K562 (cell line): ENCODE measurements at regions not wholly inside any gene's neighbourhood (a gene's known extent, or its start where the extent isn't known, plus 50 kb on each side); places are given as distances from the start of the nearest gene placed in this dataset.

Experiments used
- PML ChIP-seq: IDR thresholded peaks from 2 replicates; pipeline ENCODE4 v1.6.1; 2012; ENCODE audit warnings: low read length, inconsistent platforms
- SRF ChIP-seq, 2 experiments: fragments of 250-450, 450-650 bp in 1 of 2; sonication (Bioruptor Pico) in 1 of 2; sonication (generic) in 1 of 2; formaldehyde crosslinking; IDR thresholded peaks; 2 replicates each; pipeline versions ENCODE4 v1.5.0 to v1.5.1; 2020 to 2022; ENCODE audit warnings: mild to moderate bottlenecking in 1 of 2, missing genetic modification reagents in 1 of 2
- YY1 ChIP-seq, 3 experiments: IDR thresholded peaks; 2 replicates each; pipeline ENCODE4 v1.6.1; 2011; ENCODE audit warnings: low read length in 2 of 3, mild to moderate bottlenecking in 2 of 3, moderate library complexity in 2 of 3, borderline replicate concordance in 1 of 3, control low read depth in 1 of 3, low read depth in 1 of 3; ENCODE audit not compliant: insufficient read depth in 3 of 3, insufficient replicate concordance in 2 of 3, control insufficient read depth in 1 of 3, insufficient read length in 1 of 3; ENCODE audit errors: extremely low read depth in 1 of 3
- ZNF274 ChIP-seq: IDR thresholded peaks from 2 replicates; pipeline ENCODE4 v1.6.1; 2011; ENCODE audit warnings: low read depth, mild to moderate bottlenecking, low read length, moderate library complexity, borderline replicate concordance
- ZNF644 ChIP-seq: fragments of 200-800 bp; sonication (Bioruptor generic); IDR thresholded peaks from 2 replicates; pipeline ENCODE4 v1.6.1; 2016; ENCODE audit warnings: low read depth, missing genetic modification characterization, missing compliant biosample characterization

- no peak for TF ChIP-seq ZNF644
- TF ChIP-seq YY1 (IDR thresholded peaks at IDR 0.05; ENCODE audit: borderline replicate concordance in 1 of 3, control insufficient read depth in 1 of 3, extremely low read depth in 1 of 3, insufficient read depth in 3 of 3, insufficient read length in 1 of 3, insufficient replicate concordance in 2 of 3, low read depth in 1 of 3, low read length in 2 of 3), result no peak
- TF ChIP-seq ZNF274, result no peak
- TF ChIP-seq PML, result no peak
- no peak for TF ChIP-seq SRF (CRISPR knock-in tag; IDR thresholded peaks at IDR 0.05)
These were observed 356.7 kb downstream of the BCKDHB start for GRCh38 chr6:80463197-80463596.
